H9 (cell line): ENCODE measurements at regions not wholly inside any gene's neighbourhood (a gene's known extent, or its start where the extent isn't known, plus 50 kb on each side); places are given as distances from the start of the nearest gene placed in this dataset.

Experiments used
- DNase-seq: peaks from one replicate; pipeline ENCODE4 v3.0.0-alpha.2; 2017
- H2AFZ ChIP-seq: one replicate; pipeline ENCODE4 v1.6.1; 2013; ENCODE audit warnings: mild to moderate bottlenecking, low read length, control low read depth, moderate library complexity
- H2AK5ac ChIP-seq: 2 replicates; pipeline ENCODE4 v1.6.1; 2013; ENCODE audit warnings: low read length, control low read depth, mixed read lengths; ENCODE audit not compliant: insufficient read length
- H2BK120ac ChIP-seq: one replicate; pipeline ENCODE4 v1.6.1; 2013; ENCODE audit warnings: low read depth, mild to moderate bottlenecking, low read length, control low read depth, inconsistent platforms; ENCODE audit not compliant: poor library complexity, severe bottlenecking
- H2BK12ac ChIP-seq: 2 replicates; pipeline ENCODE4 v1.6.1; 2013; ENCODE audit warnings: low read length, control low read depth, mixed read lengths, low read depth; ENCODE audit not compliant: insufficient read length
- H2BK15ac ChIP-seq: 2 replicates; pipeline ENCODE4 v1.6.1; 2013; ENCODE audit warnings: low read depth, low read length, control low read depth
- H2BK20ac ChIP-seq: one replicate; pipeline ENCODE4 v1.6.1; 2013; ENCODE audit warnings: low read depth, mild to moderate bottlenecking, low read length, control low read depth, inconsistent platforms; ENCODE audit not compliant: poor library complexity, severe bottlenecking
- H2BK5ac ChIP-seq: 2 replicates; pipeline ENCODE4 v1.6.1; 2013; ENCODE audit warnings: low read length, control low read depth, mixed read lengths; ENCODE audit not compliant: insufficient read length
- H3K14ac ChIP-seq: 2 replicates; pipeline ENCODE4 v1.6.1; 2013; ENCODE audit warnings: low read length, control low read depth; ENCODE audit not compliant: insufficient read depth
- H3K18ac ChIP-seq: 2 replicates; pipeline ENCODE4 v1.6.1; 2013; ENCODE audit warnings: low read depth, mild to moderate bottlenecking, mixed read lengths, low read length, control low read depth; ENCODE audit not compliant: insufficient read length
- H3K23ac ChIP-seq: 2 replicates; pipeline ENCODE4 v1.6.1; 2013; ENCODE audit warnings: low read length, control low read depth, mixed read lengths, low read depth; ENCODE audit not compliant: insufficient read length
- H3K23me2 ChIP-seq: 2 replicates; pipeline ENCODE4 v1.6.1; 2013; ENCODE audit warnings: low read depth, mild to moderate bottlenecking, mixed read lengths, low read length, control low read depth; ENCODE audit not compliant: insufficient read length, poor library complexity, severe bottlenecking
- H3K27ac ChIP-seq: 2 replicates; pipeline ENCODE4 v1.5.1; 2013; ENCODE audit warnings: low read length, control low read depth, mixed read lengths, low read depth; ENCODE audit not compliant: insufficient read length
- H3K27me3 ChIP-seq: 2 replicates; pipeline ENCODE4 v1.6.1; 2013; ENCODE audit warnings: low read length, control low read depth, inconsistent platforms; ENCODE audit not compliant: insufficient read depth
- H3K4ac ChIP-seq: 2 replicates; pipeline ENCODE4 v1.6.1; 2013; ENCODE audit warnings: low read depth, mild to moderate bottlenecking, control low read depth, inconsistent platforms, low read length, moderate library complexity
- H3K4me1 ChIP-seq: 2 replicates; pipeline ENCODE4 v1.6.1; 2013; ENCODE audit warnings: low read length, control low read depth, inconsistent platforms; ENCODE audit not compliant: insufficient read depth
- H3K4me2 ChIP-seq: 2 replicates; pipeline ENCODE4 v1.6.1; 2013; ENCODE audit warnings: low read length, control low read depth, mixed read lengths; ENCODE audit not compliant: insufficient read length, insufficient read depth
- H3K56ac ChIP-seq: 2 replicates; pipeline ENCODE4 v1.6.1; 2013; ENCODE audit warnings: low read depth, mild to moderate bottlenecking, mixed read lengths, low read length, control low read depth; ENCODE audit not compliant: insufficient read length
- H3K79me1 ChIP-seq: 2 replicates; pipeline ENCODE4 v1.6.1; 2013; ENCODE audit warnings: low read depth, mild to moderate bottlenecking, moderate library complexity, low read length, control low read depth, inconsistent platforms; ENCODE audit not compliant: insufficient read depth, poor library complexity, severe bottlenecking
- H3K79me2 ChIP-seq: 2 replicates; pipeline ENCODE4 v1.6.1; 2013; ENCODE audit warnings: low read length, control low read depth, inconsistent platforms; ENCODE audit not compliant: insufficient read depth
- H3K9ac ChIP-seq: 2 replicates; pipeline ENCODE4 v1.6.1; 2013; ENCODE audit warnings: low read length, control low read depth, mixed read lengths; ENCODE audit not compliant: insufficient read length; ENCODE audit errors: extremely low read depth
- H3K9me3 ChIP-seq: one replicate; pipeline ENCODE4 v1.6.1; 2013; ENCODE audit warnings: low read depth, low read length, inconsistent platforms; ENCODE audit not compliant: control insufficient read depth
- H3T11ph ChIP-seq: one replicate; pipeline ENCODE4 v1.6.1; 2013; ENCODE audit warnings: mild to moderate bottlenecking, low read length, control low read depth, inconsistent platforms
- H4K20me1 ChIP-seq: one replicate; pipeline ENCODE4 v1.6.1; 2013; ENCODE audit not compliant: control insufficient read depth, insufficient read length, insufficient read depth
- H4K5ac ChIP-seq: 2 replicates; pipeline ENCODE4 v1.6.1; 2013; ENCODE audit warnings: low read depth, mild to moderate bottlenecking, mixed read lengths, low read length, control low read depth; ENCODE audit not compliant: insufficient read length
- H4K8ac ChIP-seq: replicated peaks from 2 replicates; pipeline ENCODE4 v1.6.1; 2013; ENCODE audit warnings: low read length, control low read depth, mixed read lengths, low read depth; ENCODE audit not compliant: insufficient read length
- H4K91ac ChIP-seq: 2 replicates; pipeline ENCODE4 v1.6.1; 2013; ENCODE audit warnings: low read depth, mild to moderate bottlenecking, moderate library complexity, mixed read lengths, low read length, control low read depth; ENCODE audit not compliant: insufficient read length
- H3K27ac Mint-ChIP-seq, 3 experiments: 2 replicates in 2 of 3; 3 replicates in 1 of 3; pipeline ENCODE4 v1.8.0; 2020 to 2021; ENCODE audit warnings: mixed read lengths in 3 of 3, mild to moderate bottlenecking in 1 of 3, moderate library complexity in 1 of 3
- H3K27me3 Mint-ChIP-seq: 2 replicates; pipeline ENCODE4 v1.8.0; 2021; ENCODE audit warnings: low read depth, mild to moderate bottlenecking, moderate library complexity, mixed read lengths
- H3K36me3 Mint-ChIP-seq, 3 experiments: 2 replicates in 2 of 3; 3 replicates in 1 of 3; pipeline ENCODE4 v1.8.0; 2020 to 2021; ENCODE audit warnings: low read depth in 3 of 3, mixed read lengths in 3 of 3; ENCODE audit not compliant: insufficient read depth in 1 of 3
- H3K4me1 Mint-ChIP-seq, 2 experiments: 2 replicates each; pipeline ENCODE4 v1.8.0; 2020; ENCODE audit warnings: mixed read lengths in 2 of 2
- H3K4me3 Mint-ChIP-seq, 2 experiments: 2 replicates in 1 of 2; 3 replicates in 1 of 2; pipeline ENCODE4 v1.8.0; 2020 to 2021; ENCODE audit warnings: mild to moderate bottlenecking in 2 of 2, mixed read lengths in 2 of 2, moderate library complexity in 1 of 2
- H3K9me3 Mint-ChIP-seq, 2 experiments: 2 replicates in 1 of 2; 3 replicates in 1 of 2; pipeline ENCODE4 v1.8.0; 2020; ENCODE audit warnings: mild to moderate bottlenecking in 2 of 2, mixed read lengths in 2 of 2, moderate library complexity in 1 of 2
- CTCF ChIP-seq: fragments of 200-600 bp; sonication (generic); conservative IDR thresholded peaks from 3 replicates; pipeline ENCODE4 v1.8.0; 2021; ENCODE audit warnings: antibody characterized with exemption, mild to moderate bottlenecking
- WGBS: extraction: QIAGEN DNeasy Blood & Tissue Kit; methylation state at CpG from one replicate; pipeline ENCODE4 v1.1.7; 2013; ENCODE audit warnings: missing lambda C conversion rate, low lambda C conversion rate, mixed read lengths; ENCODE audit not compliant: insufficient read length; ENCODE audit errors: extremely low coverage; 5-methylcytosine and 5-hydroxymethylcytosine counted together

GRCh38 chr7:17456541-17456940 is 158.1 kb downstream of the AHR start:
- TF ChIP-seq CTCF, result no peak
- no peak overlapping the region for H3K23ac ChIP-seq
- H3K4me1 ChIP-seq, result no peaks in the 10 kb centered on the region
- H3K27ac ChIP-seq, result no peak overlapping the region
- no peak overlapping the region for H2BK20ac ChIP-seq
- no peak overlapping the region for H3K4ac ChIP-seq
- no peaks in the 10 kb centered on the region for H3K79me2 ChIP-seq
- Mint-ChIP-seq H3K27me3 (peaks cover 1% of the 10 kb centered on the region; the same call in 1 of the 2 replicates), H3K36me3 (peaks cover 17 to 30% (median 22%) of the 10 kb centered on the region in 3 experiments), H3K27ac (no peak overlapping the region), H3K4me3 (no peak overlapping the region), H3K4me1 (peaks cover 0 to 7% of the 10 kb centered on the region in 2 experiments; a peak in 2 of 4 replicates), H3K9me3 (peaks cover 13 to 31% of the 10 kb centered on the region in 2 experiments)
- no peak overlapping the region for H2BK15ac ChIP-seq
- H3T11ph ChIP-seq, result no peak overlapping the region
- no peak overlapping the region for H4K5ac ChIP-seq
- no peaks in the 10 kb centered on the region for H4K20me1 ChIP-seq
- no peak overlapping the region for H3K14ac ChIP-seq
- H2BK120ac ChIP-seq, result no peak overlapping the region
- no peak overlapping the region for H3K9ac ChIP-seq
- no peak overlapping the region for H4K8ac ChIP-seq
- no peak overlapping the region for H4K91ac ChIP-seq
- H3K56ac ChIP-seq, result no peak overlapping the region
- DNase-seq, result no peak
- H3K23me2 ChIP-seq, result no peaks in the 10 kb centered on the region
- no peak overlapping the region for H2BK12ac ChIP-seq
- no peak overlapping the region for H3K18ac ChIP-seq
- no peaks in the 10 kb centered on the region for H3K27me3 ChIP-seq
- no peak overlapping the region for H3K4me2 ChIP-seq
- H2AFZ ChIP-seq, result no peak overlapping the region
- no peak overlapping the region for H2AK5ac ChIP-seq
- no CpG with 5 or more reads among the region's 2 CpGs for WGBS
- H3K79me1 ChIP-seq, result no peaks in the 10 kb centered on the region
- no peak overlapping the region for H2BK5ac ChIP-seq
- H3K9me3 ChIP-seq, result no peaks in the 10 kb centered on the region
